ENCODE measurements at regions not wholly inside any gene's neighbourhood (a gene's known extent, or its start where the extent isn't known, plus 50 kb on each side); places are given as distances from the start of the nearest gene placed in this dataset.

DNA sequence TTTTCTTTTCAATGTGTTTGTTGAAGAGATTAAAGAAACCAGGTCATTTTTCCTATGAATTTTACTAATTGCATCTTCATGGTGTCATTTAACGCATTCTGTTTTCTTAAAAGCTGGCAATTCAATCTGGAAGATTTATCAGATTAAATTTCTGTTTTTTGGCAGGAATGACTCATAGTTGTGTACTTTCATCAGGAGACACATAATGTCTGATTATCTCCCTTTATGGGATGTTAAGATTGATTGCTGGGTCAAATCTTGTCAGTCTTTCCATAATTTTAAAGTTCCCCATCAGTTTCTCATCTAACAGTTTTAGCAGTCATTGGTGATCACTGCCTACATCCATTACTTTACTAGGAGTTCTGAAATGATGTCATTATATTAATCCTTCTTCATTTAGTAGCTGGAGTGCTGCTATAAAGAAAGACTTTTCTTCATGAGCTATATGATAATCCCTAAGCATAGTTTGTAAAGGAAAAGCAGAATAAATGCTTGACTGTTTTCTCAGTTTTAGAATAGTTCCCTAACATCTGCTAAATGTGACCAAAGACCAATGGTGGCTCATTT, 72.8 kb upstream of the MAP10 start:
- TF ChIP-seq, protein P1, sequence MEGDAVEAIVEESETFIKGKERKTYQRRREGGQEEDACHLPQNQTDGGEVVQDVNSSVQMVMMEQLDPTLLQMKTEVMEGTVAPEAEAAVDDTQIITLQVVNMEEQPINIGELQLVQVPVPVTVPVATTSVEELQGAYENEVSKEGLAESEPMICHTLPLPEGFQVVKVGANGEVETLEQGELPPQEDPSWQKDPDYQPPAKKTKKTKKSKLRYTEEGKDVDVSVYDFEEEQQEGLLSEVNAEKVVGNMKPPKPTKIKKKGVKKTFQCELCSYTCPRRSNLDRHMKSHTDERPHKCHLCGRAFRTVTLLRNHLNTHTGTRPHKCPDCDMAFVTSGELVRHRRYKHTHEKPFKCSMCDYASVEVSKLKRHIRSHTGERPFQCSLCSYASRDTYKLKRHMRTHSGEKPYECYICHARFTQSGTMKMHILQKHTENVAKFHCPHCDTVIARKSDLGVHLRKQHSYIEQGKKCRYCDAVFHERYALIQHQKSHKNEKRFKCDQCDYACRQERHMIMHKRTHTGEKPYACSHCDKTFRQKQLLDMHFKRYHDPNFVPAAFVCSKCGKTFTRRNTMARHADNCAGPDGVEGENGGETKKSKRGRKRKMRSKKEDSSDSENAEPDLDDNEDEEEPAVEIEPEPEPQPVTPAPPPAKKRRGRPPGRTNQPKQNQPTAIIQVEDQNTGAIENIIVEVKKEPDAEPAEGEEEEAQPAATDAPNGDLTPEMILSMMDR (IDR thresholded peaks at IDR 0.05; ENCODE audit: borderline replicate concordance, extremely low read depth, low read length, poor library complexity, severe bottlenecking) = no peak
- TF ChIP-seq EZH2 (IDR thresholded peaks at IDR 0.05; ENCODE audit: borderline replicate concordance, low read depth, low read length, severe bottlenecking) = no peak
